NCI-H345 treated with DMSO at 0.1 percent for 48 hours (cell line): ENCODE measurements at regions not wholly inside any gene's neighbourhood (a gene's known extent, or its start where the extent isn't known, plus 50 kb on each side); places are given as distances from the start of the nearest gene placed in this dataset.

ENCODE experiments used
- DNase-seq: peaks from one replicate; lab custom pipeline; 2025; ENCODE audit not compliant: unreplicated experiment; lab: John Stamatoyannopoulos, UW

- no peak for DNase-seq
Observed at GRCh38 chr18:68262690-68263294, 452.1 kb downstream of the TMX3 start.

DNA sequence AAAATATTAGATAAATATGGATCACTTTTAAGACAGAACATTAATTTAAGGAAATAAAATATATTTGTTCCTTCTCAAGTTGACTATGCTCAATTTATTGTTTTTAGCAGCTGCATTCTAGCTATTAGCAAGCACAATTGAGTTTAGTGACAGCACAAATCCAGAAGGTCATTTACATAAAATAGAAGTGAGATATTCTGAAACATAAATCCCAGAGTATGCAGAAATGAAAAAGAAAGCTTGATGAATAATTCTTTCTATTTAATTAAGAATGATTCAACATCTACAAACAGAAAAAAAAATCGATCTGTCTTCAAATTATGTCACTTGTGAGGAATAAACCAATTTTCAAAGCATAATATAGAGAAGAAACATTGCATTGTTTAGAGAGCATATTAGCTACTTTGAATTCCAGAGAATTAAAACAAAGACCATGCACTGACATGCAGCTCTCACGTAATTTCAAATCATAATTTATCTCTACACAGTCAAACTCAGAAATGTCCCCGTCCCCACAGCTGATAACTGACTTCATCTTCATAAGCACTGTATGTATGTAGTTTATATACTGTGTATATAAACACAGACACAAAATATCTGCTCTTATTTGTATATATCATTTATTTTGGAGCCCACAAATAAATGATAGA lies 458.4 kb downstream of the TMX3 start:
- no peak for DNase-seq

- no peak for DNase-seq
Observed at GRCh38 chr18:68244786-68245185, 470.1 kb downstream of the TMX3 start.

DNA sequence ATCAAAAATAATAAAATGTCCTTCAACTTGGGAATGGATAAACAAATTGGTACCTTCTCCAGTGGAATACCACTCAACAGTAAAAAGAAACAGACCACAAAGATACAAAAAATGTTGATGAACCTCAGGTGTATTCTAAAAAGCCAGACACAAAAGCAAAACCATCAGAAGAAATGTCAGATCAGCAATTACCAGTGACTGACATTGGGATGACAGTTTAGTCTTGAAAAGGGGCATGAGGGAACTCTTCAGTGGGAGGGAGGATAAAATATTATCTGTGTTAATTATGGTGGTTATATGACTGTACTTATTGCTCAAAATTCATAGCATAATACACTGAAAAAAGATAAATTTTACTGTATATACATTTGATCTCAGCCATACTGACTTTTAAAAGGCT lies 473.0 kb downstream of the TMX3 start:
- DNase-seq = no peak

GRCh38 chr18:68234676-68235075 lies 480.2 kb downstream of the TMX3 start:
- DNase-seq = no peak

DNA sequence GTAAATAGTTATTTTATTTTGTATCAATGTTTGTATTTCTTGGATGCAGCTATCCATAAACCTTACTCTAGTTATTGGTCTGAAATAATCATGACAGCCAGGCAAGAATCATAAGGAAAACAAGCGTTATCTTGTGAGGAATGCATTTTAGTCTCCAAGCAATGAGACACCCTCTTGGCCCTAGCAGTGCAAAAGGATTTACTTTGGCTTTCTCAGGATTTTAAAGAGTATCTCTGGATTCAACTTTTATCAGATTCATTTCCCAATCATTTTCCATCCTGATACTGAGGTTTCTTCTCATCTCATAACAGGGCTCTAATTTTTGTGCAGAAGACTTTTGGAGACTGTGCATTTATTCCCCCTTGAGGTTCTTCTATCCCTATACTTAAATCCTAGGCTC lies 480.8 kb downstream of the TMX3 start:
- no peak for DNase-seq

- DNase-seq = no peak
Observed at GRCh38 chr18:68233018-68233417, 481.9 kb downstream of the TMX3 start.

DNA sequence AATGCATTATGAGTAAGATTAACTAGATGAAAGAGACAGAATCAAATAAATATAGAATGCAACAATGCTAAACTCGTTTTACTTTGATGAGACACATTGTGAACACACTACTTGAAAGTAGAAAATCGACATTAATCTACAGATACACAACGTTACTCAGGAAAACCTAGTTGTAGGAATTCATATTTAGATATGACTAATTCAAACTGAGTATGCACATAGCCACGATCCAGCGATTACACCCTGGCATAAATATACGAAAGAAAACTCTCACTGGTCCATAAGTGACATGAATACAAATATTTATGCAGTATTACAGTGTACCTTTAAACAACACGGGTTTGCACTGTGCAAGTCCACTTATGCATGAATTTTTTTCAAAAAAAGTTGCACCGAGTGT lies 485.6 kb downstream of the TMX3 start:
- no peak for DNase-seq

- DNase-seq = no peak
Observed at GRCh38 chr18:68221111-68221724, 493.7 kb downstream of the TMX3 start.

DNA sequence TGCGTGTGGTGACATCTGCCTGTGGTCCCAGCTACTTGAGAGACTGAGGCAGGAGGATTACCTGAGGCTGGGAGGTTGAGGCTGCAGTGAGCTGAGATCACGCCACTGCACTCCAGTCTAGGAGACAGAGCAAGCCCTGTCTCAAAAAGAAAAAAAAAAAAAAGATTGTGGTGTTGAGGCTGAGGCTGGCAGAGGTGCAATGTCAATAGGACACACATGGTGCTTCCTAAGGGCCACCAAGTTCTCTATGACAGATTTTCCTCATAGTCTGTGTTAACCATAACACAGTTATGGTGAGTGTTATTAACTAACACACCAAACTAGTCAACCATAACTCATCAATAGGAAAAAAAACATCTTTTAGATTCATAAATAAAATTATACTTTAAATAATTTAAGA lies 494.4 kb downstream of the TMX3 start:
- no peak for DNase-seq

DNA sequence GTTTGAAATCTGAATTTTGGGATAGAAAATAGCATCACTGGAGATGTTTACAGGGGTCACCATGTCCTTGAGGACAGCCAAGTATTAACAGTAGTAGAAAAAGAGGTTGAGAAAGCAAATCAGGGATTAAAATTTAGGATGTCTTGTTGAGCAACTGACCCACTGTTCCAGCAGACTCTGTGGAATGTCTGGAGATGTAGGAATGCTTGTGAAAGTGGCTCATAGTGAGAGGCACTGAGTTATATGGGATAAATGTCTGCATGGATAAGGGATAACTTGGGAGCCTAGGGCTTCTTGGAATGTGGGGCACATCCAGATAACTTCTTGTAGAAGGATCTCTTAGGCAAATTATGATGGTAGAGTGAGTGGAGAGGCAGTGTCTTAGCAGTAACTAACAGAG lies 495.0 kb downstream of the TMX3 start:
- no peak for DNase-seq

GRCh38 chr18:68219274-68219673 lies 495.6 kb downstream of the TMX3 start:
- no peak for DNase-seq

DNA sequence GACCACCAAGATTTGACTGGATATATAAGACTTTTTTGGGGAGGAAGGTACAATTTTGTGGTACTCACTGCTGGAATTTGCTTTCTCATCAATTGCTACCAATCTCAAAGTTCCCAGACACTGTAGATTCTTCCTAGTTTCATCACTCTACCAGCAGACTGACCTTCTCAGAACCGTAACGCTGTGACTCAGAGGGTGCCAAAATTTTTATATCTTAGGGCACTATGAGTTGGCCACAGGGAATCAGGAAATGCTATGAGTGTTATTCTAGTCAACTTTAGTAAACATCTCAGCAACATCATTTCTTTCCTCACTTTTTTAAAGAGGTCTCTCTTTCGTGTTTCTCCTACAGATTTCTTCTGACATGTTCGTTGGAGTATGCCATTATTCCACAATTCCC lies 499.0 kb downstream of the TMX3 start:
- no peak for DNase-seq

DNA sequence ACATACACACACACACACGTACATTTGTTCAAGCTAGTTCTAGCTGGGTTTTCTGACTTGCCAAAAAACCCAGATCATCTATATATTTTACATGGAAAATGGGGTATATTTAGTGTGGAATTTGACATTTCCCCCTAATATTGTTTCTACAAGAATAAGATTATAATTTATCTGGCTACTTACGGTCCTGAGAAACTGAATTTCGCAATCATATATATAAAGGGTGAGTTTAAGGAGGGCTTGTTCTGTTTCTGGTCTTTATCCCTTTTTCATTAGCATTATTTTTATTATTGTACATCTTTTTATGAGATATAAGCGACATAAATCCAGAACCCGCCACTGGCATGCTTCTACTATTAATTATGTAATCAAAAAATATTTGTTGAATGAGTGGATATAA lies 528.9 kb downstream of the TMX3 start:
- DNase-seq = no peak

DNA sequence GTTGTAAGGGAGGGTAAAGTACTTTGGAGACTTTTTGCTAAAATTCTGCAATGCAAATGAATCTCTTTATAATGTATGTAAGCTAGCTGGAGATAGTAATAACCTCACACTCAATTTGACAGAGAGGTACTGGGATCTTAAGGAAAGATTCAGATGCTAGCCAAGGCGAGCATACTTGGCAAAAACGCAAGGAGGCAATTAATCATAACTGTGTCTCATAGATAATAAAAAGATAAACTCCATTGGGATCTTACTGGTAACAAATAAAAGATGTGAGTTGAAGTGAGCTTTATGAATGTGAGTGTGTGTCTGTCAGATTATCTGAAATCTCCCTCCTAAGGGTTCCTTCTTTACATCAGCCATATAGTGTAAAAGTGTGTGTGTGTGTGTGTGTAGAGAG lies 533.0 kb downstream of the TMX3 start:
- no peak for DNase-seq

DNA sequence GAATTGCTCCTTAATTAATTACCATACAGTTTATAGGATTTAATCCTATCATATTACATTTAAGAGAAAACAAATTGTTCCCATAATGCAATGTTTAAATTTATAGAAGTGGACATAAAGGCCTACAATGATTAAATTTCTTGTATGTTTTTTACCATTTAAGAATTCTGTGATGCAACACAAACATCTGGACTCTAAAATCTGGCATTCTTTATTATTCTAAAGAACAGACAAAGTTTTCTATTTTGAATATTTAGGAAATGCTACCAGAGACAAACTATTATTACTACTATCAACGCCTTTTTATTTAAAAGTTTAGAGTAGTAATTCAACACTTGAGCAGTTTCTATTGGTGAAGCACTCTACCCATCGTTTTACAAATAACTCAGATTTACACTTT lies 535.1 kb downstream of the TMX3 start:
- DNase-seq = no peak

DNA sequence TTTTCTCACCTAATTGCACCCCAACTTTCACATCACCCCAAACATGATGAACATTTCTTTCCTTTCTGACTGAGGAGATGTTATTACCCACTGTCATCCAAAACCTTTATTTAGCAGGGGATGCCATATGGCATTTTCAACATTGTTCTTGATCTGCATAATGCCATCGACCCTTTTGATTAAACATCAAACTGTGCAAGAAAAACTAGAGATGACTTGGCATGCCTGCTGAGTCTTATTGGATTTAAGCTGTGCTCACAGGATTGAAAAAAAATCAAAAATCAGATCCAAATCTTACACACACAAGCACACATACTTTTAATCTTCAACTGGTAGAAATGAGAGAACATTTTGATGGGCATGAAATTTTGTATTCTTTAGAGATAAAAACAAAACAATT lies 536.0 kb downstream of the TMX3 start:
- DNase-seq = no peak

GRCh38 chr18:68177807-68178702 lies 536.9 kb downstream of the TMX3 start:
- no peak for DNase-seq

DNA sequence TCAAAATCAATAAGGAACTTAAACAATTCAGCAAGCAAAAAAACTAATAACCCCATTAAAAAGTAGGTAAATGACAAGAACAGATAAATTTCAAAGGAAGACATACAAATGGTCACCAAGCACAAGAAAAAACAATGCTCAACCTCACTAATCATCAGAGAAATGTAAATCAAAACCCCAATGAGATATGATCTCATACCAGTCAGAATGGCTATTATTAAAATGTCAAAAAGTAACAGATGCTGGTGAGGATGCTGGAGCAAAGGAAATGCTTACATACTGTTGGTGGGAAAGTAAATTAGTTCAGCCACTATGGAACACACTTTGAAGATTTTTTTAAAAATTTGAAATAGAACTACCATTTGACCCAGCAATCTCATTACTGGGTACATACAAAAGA lies 538.0 kb downstream of the TMX3 start:
- DNase-seq = no peak

DNA sequence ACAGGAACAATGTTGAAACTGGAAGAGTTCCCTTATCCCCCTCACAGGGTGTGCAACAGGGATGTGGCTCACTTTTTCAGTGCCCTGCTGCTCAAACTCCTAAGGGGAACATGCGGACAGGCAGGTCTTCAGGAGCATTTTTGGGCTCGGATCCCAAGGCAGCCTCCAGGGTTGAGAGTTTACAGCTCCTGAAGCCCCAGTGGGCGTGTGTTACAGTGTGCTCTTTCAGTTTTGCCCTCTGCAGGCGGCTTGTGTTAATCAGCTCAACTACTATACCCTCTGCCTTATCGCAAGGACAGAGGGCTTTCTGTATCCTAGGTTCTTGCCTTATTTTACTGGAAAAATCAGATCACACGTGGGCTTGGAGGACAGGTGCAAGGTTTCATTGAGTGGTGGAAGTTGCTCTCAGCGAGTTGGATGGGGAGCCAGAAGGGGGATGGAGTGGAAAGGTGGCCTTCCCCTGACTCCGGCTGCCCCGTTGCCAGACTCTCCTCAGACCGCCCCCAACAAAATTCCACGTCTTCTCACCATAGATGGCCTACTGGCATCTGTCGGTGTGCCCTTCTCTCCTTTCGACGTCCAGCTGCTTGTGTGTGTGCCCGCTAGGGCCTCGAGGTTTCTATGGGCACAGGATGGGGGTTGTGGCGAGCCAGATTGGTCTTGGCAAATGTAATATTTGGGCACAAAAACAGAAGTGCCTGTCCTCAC lies 541.9 kb downstream of the TMX3 start:
- no peak for DNase-seq

GRCh38 chr18:68164909-68165308 lies 550.0 kb downstream of the TMX3 start:
- DNase-seq = no peak
